ENCODE measurements at regions not wholly inside any gene's neighbourhood (a gene's known extent, or its start where the extent isn't known, plus 50 kb on each side); places are given as distances from the start of the nearest gene placed in this dataset.

DNA sequence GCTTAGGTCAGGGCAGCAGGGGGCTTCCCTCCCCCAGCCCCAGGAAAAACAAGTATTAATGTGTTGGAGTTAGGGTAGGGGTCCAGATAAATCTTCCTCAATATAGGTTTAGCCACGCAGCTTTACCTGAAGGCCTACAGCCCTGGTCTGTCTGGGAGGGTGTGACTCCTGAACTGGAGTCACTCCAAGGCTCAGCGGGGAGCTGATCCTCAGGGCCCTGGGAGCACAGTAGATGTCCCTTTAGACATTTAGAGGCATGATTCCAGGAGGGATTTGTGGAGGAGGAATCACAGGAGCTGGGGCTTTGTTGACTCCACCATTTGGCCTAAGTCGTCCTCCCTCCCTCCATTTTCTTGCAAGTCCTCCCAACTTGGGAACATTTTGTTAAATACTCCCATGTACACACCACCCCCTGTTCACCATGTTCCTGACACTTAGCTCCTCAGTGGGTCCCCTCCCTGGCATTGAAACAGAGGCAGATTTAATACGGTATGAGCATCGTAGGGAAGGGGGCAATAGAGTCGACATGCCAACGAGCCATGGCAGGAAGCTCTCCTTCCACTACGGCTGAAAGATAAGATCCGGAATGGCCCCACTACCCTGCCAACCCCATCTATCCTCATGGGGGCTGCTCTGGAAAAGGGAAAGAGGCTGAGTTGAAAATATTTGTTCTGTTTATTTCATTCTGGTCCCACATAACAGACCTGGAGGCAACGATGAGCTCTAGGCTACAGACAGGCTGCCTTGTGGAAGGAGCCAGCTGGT is 69.0 kb upstream of the LARS2 start:
- no peaks in the 10 kb centered on the region for H3K9me3 ChIP-seq
- H3K4me3 ChIP-seq, result no peak overlapping the region
- no peaks in the 10 kb centered on the region for H3K36me3 ChIP-seq
- DNase-seq (no peak), ATAC-seq (no peak)
- TF ChIP-seq, protein P1, sequence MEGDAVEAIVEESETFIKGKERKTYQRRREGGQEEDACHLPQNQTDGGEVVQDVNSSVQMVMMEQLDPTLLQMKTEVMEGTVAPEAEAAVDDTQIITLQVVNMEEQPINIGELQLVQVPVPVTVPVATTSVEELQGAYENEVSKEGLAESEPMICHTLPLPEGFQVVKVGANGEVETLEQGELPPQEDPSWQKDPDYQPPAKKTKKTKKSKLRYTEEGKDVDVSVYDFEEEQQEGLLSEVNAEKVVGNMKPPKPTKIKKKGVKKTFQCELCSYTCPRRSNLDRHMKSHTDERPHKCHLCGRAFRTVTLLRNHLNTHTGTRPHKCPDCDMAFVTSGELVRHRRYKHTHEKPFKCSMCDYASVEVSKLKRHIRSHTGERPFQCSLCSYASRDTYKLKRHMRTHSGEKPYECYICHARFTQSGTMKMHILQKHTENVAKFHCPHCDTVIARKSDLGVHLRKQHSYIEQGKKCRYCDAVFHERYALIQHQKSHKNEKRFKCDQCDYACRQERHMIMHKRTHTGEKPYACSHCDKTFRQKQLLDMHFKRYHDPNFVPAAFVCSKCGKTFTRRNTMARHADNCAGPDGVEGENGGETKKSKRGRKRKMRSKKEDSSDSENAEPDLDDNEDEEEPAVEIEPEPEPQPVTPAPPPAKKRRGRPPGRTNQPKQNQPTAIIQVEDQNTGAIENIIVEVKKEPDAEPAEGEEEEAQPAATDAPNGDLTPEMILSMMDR (IDR thresholded peaks at IDR 0.05), result no peak
- H3K27me3 ChIP-seq, result peaks cover 0 to 4% of the 10 kb centered on the region in 2 donors
- H3K4me1 ChIP-seq, result no peaks in the 10 kb centered on the region
- H3K27ac ChIP-seq, result no peak overlapping the region
- intact Hi-C loops (cut with DNase I), result no loop called here

DNA sequence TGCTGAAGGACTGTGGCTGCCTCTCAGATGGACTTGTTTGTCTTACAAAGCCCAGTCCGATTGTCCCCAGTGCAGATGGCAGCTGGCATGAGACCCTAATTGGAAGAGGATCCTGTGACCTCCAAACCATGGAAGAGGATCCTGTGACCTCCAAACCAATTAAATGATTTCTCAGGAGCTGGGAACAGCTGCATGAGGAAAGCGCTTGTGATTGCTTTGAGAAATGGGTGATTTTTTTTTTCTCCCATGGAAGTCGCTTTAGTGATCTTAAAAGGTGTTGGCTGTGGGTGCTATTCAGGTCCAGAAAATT is 68.4 kb upstream of the LARS2 start:
- Histone ChIP-seq H3K4me1 (no peaks in the 10 kb centered on the region), H3K36me3 (no peaks in the 10 kb centered on the region), H3K9me3 (no peaks in the 10 kb centered on the region), H3K27ac (no peak overlapping the region), H3K27me3 (peaks cover 0 to 4% of the 10 kb centered on the region in 2 donors), H3K4me3 (no peak overlapping the region)
- DNase-seq (no peak), ATAC-seq (no peak)
- intact Hi-C loops (cut with DNase I), result no loop called here
- TF ChIP-seq, protein P1 (IDR thresholded peaks at IDR 0.05), result no peak

DNA sequence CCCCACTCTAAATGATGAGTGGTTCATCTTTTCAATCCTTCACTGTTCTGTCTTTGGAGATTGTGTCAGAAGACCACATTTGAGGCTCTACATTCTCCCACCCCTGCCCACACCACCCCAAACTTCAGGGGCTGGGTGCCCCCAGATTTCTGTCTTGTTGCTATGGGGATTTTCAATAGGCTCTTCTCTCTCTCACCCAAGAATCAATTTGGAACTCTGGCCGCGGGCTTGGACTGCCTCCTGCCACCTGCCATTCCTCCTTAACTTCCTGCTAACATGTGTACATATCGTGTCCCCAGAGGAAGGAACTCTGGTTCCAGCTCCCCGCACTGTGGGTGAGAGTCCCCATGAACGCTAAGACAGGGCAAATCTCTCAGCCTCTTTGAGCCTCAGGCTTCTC is 67.4 kb upstream of the LARS2 start:
- ATAC-seq (no peak), DNase-seq (no peak)
- no peaks in the 10 kb centered on the region for H3K36me3 ChIP-seq
- H3K4me1 ChIP-seq, result no peaks in the 10 kb centered on the region
- TF ChIP-seq, protein P1 (IDR thresholded peaks at IDR 0.05), result no peak
- H3K27ac ChIP-seq, result no peak overlapping the region
- peaks cover 0 to 8% of the 10 kb centered on the region in 2 donors for H3K27me3 ChIP-seq
- intact Hi-C loops (cut with DNase I), result no loop called here
- no peak overlapping the region for H3K4me3 ChIP-seq
- no peaks in the 10 kb centered on the region for H3K9me3 ChIP-seq

DNA sequence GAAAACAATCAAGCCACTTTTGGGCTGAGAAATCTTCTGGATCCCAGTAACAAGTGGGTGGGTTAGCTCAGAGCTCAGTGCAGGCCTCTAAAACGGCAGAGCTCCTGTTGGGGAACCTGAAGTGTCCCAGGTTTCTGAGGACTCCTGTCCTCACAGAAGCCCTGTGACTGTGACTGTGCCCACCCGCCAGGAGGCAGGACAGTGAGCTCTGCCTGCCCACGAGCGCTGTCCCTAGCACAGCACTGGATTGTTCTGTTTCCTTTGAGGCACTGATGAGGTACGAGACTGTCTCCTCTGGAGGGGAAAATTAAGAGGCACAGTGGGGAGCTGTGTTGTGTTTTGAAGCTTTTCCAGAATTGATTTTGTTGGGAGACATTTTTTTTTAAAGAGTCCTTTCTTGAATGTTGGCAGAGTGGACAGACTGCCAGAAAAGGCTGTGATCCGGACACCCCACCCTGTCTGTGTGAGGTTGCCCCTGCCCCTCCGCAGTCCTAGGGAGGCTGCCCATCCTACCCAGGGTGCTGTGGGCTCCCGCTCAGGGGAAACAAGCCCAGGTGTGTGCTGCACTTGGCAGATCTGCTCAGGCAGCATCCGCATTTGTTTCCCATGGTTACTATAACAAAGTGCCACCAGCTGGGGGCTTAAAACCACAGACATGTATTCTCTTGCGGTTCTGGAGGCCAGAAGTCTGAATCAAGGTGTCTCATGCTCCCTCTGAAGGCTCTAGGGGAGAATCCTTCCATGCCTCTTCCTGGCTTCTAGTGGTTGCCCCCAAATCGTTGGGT is 66.6 kb upstream of the LARS2 start:
- DNase-seq, result no peak
- H3K9me3 ChIP-seq, result no peaks in the 10 kb centered on the region
- H3K36me3 ChIP-seq, result no peaks in the 10 kb centered on the region
- H3K27me3 ChIP-seq, result peaks cover 0 to 16% of the 10 kb centered on the region in 2 donors
- intact Hi-C loops (cut with DNase I), result no loop called here
- TF ChIP-seq, protein P1 (IDR thresholded peaks at IDR 0.05), result no peak
- H3K27ac ChIP-seq, result no peak overlapping the region
- H3K4me1 ChIP-seq, result no peaks in the 10 kb centered on the region
- ATAC-seq, result no peak
- no peak overlapping the region for H3K4me3 ChIP-seq

DNA sequence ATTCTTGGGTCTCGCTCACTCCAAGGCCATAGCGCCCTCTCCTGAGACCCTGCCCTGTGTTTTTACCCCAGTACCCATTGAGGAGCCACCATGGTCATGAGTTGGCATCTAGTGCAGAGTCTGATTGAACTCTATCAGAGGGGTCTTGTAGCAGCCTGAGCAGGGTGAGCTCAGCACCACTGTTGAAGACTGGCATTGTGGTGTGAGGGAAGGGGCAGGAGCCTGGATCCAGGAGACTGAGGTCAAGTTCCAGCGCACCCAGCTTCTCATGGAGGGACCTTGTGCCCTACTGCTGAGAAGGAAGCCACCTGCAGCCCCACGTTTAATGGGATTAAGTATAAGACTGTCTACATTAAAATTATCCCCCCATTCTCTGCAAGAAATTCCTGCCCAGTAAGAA is 65.8 kb upstream of the LARS2 start:
- no peaks in the 10 kb centered on the region for H3K36me3 ChIP-seq
- H3K9me3 ChIP-seq, result no peaks in the 10 kb centered on the region
- H3K27ac ChIP-seq, result no peak overlapping the region
- peaks cover 0 to 18% of the 10 kb centered on the region in 2 donors for H3K27me3 ChIP-seq
- H3K4me3 ChIP-seq, result no peak overlapping the region
- no peaks in the 10 kb centered on the region for H3K4me1 ChIP-seq
- intact Hi-C loops (cut with DNase I), result no loop called here
- ATAC-seq (no peak), DNase-seq (no peak)
- TF ChIP-seq, protein P1 (IDR thresholded peaks at IDR 0.05), result no peak
